ENCODE measurements at regions not wholly inside any gene's neighbourhood (a gene's known extent, or its start where the extent isn't known, plus 50 kb on each side); places are given as distances from the start of the nearest gene placed in this dataset.

DNA sequence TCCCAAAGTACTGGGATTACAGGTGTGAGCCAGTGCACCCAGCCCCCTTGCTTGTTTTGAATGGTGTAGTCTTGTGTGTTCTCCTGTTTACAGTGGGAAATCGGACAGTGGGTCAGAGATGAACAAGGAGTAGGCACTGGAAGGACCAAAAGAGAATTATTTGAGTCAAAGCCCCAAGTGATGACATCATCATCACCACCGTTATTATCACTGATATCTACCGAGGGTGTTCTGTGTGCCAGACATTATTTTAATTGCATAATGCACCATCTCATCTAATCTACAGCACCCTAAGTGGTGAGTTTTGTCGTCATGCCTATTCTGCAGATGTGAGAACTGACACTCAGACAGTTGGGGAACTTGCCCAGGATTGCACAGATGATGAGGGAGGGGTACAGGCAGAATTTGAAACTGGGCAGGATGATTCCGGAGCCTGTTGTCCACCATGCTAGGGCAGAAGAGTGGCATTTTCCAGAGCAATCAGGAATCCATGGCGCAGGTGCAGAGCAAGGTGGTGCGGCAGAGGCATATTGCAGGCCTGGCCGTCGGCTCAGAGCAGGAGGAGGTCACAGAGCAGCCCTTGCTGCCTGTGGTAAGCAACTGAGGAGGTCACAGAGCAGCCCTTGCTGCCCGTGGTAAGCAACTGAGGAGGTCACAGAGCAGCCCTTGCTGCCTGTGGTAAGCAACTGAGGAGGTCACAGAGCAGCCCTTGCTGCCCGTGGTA is 137.0 kb upstream of the HDAC4 start:
- no peak for TF ChIP-seq EZH2 (IDR thresholded peaks at IDR 0.05; ENCODE audit: borderline replicate concordance, low read length)
- TF ChIP-seq, protein P1, sequence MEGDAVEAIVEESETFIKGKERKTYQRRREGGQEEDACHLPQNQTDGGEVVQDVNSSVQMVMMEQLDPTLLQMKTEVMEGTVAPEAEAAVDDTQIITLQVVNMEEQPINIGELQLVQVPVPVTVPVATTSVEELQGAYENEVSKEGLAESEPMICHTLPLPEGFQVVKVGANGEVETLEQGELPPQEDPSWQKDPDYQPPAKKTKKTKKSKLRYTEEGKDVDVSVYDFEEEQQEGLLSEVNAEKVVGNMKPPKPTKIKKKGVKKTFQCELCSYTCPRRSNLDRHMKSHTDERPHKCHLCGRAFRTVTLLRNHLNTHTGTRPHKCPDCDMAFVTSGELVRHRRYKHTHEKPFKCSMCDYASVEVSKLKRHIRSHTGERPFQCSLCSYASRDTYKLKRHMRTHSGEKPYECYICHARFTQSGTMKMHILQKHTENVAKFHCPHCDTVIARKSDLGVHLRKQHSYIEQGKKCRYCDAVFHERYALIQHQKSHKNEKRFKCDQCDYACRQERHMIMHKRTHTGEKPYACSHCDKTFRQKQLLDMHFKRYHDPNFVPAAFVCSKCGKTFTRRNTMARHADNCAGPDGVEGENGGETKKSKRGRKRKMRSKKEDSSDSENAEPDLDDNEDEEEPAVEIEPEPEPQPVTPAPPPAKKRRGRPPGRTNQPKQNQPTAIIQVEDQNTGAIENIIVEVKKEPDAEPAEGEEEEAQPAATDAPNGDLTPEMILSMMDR (IDR thresholded peaks at IDR 0.05; ENCODE audit: low read length): no peak
- no peaks in the 10 kb centered on the region; the same call in 1 of the 2 replicates for H3K27me3 ChIP-seq (ENCODE audit: insufficient read depth, low read length)
- H2AFZ ChIP-seq (ENCODE audit: low read length): no peak overlapping the region

DNA sequence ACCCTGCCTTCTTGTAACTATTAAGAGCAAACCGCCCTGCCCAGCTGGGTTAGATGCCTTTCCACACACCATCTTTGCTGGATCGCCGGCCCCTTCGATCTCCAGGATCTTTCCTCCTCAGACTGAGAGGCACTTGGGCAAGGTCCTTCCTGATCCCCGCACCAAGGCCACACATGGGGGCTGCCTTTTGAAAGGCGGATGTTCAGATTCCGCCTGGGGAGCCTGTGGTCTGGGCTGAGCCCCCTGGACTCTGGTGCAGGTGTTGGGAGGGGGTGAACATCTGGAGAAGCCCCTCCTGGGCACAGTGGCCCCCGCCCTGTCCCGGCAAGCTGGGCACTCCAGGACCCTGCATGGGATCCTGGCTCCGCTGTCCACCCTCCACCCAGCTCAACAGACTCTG is 135.4 kb upstream of the HDAC4 start:
- no peaks in the 10 kb centered on the region; the same call in 1 of the 2 replicates for H3K27me3 ChIP-seq (ENCODE audit: insufficient read depth, low read length)
- TF ChIP-seq EZH2 (IDR thresholded peaks at IDR 0.05; ENCODE audit: borderline replicate concordance, low read length): no peak
- TF ChIP-seq, protein P1 (IDR thresholded peaks at IDR 0.05; ENCODE audit: low read length): no peak

More for the DNA sequence above, 137.0 kb upstream of the HDAC4 start:
- H3K9me3 ChIP-seq (ENCODE audit: low read length): no peaks in the 10 kb centered on the region
- no peaks in the 10 kb centered on the region; the same call in 1 of the 2 replicates for H3K36me3 ChIP-seq (ENCODE audit: insufficient read depth, low read length)
- H3K4me3 ChIP-seq (ENCODE audit: low read depth, low read length, poor library complexity, severe bottlenecking): no peak overlapping the region
- no peak overlapping the region for H3K27ac ChIP-seq (ENCODE audit: low read depth, low read length, poor library complexity, severe bottlenecking)
- H3K4me2 ChIP-seq (ENCODE audit: low read length): no peak overlapping the region
- H3F3A ChIP-seq (ENCODE audit: insufficient read depth, low read length): no peaks in the 10 kb centered on the region
- H3K79me2 ChIP-seq (ENCODE audit: insufficient read depth, low read length): no peaks in the 10 kb centered on the region
- H3K9me2 ChIP-seq (ENCODE audit: low read depth, low read length): no peaks in the 10 kb centered on the region
- H3K4me1 ChIP-seq (ENCODE audit: insufficient read depth, low read length, severe bottlenecking): no peaks in the 10 kb centered on the region
- no peak overlapping the region for H3K9ac ChIP-seq (ENCODE audit: low read length)
- no peaks in the 10 kb centered on the region for H4K20me1 ChIP-seq (ENCODE audit: insufficient read depth, low read length)

DNA sequence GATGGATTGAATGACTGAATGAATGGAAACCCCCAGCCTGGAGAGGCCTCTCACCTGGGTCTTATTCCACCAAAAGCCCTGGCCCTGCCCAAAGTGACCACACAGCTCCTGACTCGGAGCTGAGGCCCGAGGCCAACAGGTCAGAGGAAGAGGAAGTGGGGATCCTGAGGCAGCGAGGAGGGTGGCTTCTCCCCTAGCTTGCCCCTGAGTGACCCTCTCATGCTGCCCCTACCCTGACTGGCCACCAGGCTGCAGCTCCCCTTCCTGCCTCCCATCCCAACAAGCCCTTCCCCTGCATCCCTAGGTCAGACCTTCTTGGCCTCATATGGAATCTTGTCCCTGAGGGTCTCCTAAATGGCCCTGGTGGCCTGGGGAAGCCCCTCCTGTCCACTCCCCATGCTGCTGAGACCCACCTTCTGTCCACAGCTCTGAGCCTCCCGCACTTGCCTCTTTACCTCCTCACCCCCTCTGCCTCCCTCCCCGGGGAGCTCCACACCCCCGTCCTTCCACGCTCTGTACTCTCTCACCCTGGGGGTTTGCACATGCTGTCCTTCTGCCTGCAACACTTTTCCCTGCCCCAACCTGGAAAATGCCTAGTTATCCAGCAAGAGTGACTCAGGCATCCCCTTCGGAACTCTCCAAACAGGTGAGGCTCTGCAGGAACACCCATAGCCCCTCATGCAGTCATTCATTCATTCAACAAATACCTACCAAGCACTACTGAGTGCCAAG is 134.8 kb upstream of the HDAC4 start:
- H3K9ac ChIP-seq (ENCODE audit: low read length): no peak overlapping the region
- no peaks in the 10 kb centered on the region for H3K4me1 ChIP-seq (ENCODE audit: insufficient read depth, low read length, severe bottlenecking)
- H3F3A ChIP-seq (ENCODE audit: insufficient read depth, low read length): no peaks in the 10 kb centered on the region
- H3K79me2 ChIP-seq (ENCODE audit: insufficient read depth, low read length): no peaks in the 10 kb centered on the region
- no peak overlapping the region for H3K4me2 ChIP-seq (ENCODE audit: low read length)
- H3K4me3 ChIP-seq (ENCODE audit: low read depth, low read length, poor library complexity, severe bottlenecking): no peak overlapping the region
- H3K27ac ChIP-seq (ENCODE audit: low read depth, low read length, poor library complexity, severe bottlenecking): no peak overlapping the region
- no peaks in the 10 kb centered on the region; the same call in 1 of the 2 replicates for H3K36me3 ChIP-seq (ENCODE audit: insufficient read depth, low read length)
- H3K9me3 ChIP-seq (ENCODE audit: low read length): no peaks in the 10 kb centered on the region
- H3K9me2 ChIP-seq (ENCODE audit: low read depth, low read length): no peaks in the 10 kb centered on the region
- H3K27me3 ChIP-seq (ENCODE audit: insufficient read depth, low read length): no peaks in the 10 kb centered on the region; the same call in 1 of the 2 replicates
- no peak overlapping the region for H2AFZ ChIP-seq (ENCODE audit: low read length)
- TF ChIP-seq, protein P1 (IDR thresholded peaks at IDR 0.05; ENCODE audit: low read length): no peak
- no peak for TF ChIP-seq EZH2 (IDR thresholded peaks at IDR 0.05; ENCODE audit: borderline replicate concordance, low read length)
- H4K20me1 ChIP-seq (ENCODE audit: insufficient read depth, low read length): no peaks in the 10 kb centered on the region

More for the DNA sequence above, 135.4 kb upstream of the HDAC4 start:
- Histone ChIP-seq H4K20me1 (ENCODE audit: insufficient read depth, low read length) (no peaks in the 10 kb centered on the region), H3K4me2 (ENCODE audit: low read length) (no peak overlapping the region), H3K27ac (ENCODE audit: low read depth, low read length, poor library complexity, severe bottlenecking) (no peak overlapping the region), H3F3A (ENCODE audit: insufficient read depth, low read length) (no peaks in the 10 kb centered on the region), H2AFZ (ENCODE audit: low read length) (no peak overlapping the region), H3K9me3 (ENCODE audit: low read length) (no peaks in the 10 kb centered on the region), H3K79me2 (ENCODE audit: insufficient read depth, low read length) (no peaks in the 10 kb centered on the region), H3K9ac (ENCODE audit: low read length) (no peak overlapping the region), H3K9me2 (ENCODE audit: low read depth, low read length) (no peaks in the 10 kb centered on the region), H3K4me1 (ENCODE audit: insufficient read depth, low read length, severe bottlenecking) (no peaks in the 10 kb centered on the region), H3K4me3 (ENCODE audit: low read depth, low read length, poor library complexity, severe bottlenecking) (no peak overlapping the region), H3K36me3 (ENCODE audit: insufficient read depth, low read length) (no peaks in the 10 kb centered on the region; the same call in 1 of the 2 replicates)

Measured in OCI-LY1 (cell line).